A549 (cell line): ENCODE measurements at regions not wholly inside any gene's neighbourhood (a gene's known extent, or its start where the extent isn't known, plus 50 kb on each side); places are given as distances from the start of the nearest gene placed in this dataset.

Experiments used
- EHMT2 ChIP-seq: fragments of 200-600 bp; sonication (generic); IDR thresholded peaks from 2 replicates; pipeline ENCODE4 v1.6.1; 2016; ENCODE audit warnings: antibody characterized with exemption, low read depth, mild to moderate bottlenecking, moderate library complexity
- FOSL2 ChIP-seq, 2 experiments: fragments of 450-650 bp in 1 of 2; fragments of >200 bp in 1 of 2; sonication (Bioruptor Twin) in 1 of 2; formaldehyde crosslinking; IDR thresholded peaks; 2 replicates each; pipeline versions ENCODE4 v1.5.0 to v1.6.1; 2016 to 2020; ENCODE audit warnings: mild to moderate bottlenecking in 1 of 2, moderate library complexity in 1 of 2
- JUNB ChIP-seq: fragments of >200 bp; sonication (Bioruptor Twin); formaldehyde crosslinking; IDR thresholded peaks from 2 replicates; pipeline ENCODE4 v1.6.1; 2016
- POLR2A ChIP-seq: IDR thresholded peaks from 2 replicates; pipeline ENCODE4 v1.6.1; 2012; ENCODE audit warnings: mild to moderate bottlenecking, low read length
- ZFP36 ChIP-seq: fragments of 450-650 bp; IDR thresholded peaks from 2 replicates; pipeline ENCODE4 v1.6.1; 2014; ENCODE audit warnings: borderline replicate concordance; ENCODE audit not compliant: partially characterized antibody
- TF ChIP-seq, protein P1 (sequence below): fragments of >200 bp; sonication (Bioruptor Twin); formaldehyde crosslinking; IDR thresholded peaks from 3 replicates; pipeline ENCODE4 v1.5.1; 2016
- TF ChIP-seq, protein P2 (sequence below): fragments of 250-450 bp; sonication (Bioruptor Pico); IDR thresholded peaks from 2 replicates; pipeline ENCODE4 v1.5.0; 2020; ENCODE audit warnings: low read depth, mild to moderate bottlenecking, moderate library complexity
- TF ChIP-seq, protein P3 (sequence below): IDR thresholded peaks from 2 replicates; pipeline ENCODE4 v1.6.1; 2012
- TF ChIP-seq, protein P4 (sequence below): fragments of 200-600 bp; sonication (generic); IDR thresholded peaks from 2 replicates; pipeline ENCODE4 v1.6.1; 2016; ENCODE audit warnings: antibody characterized with exemption, mild to moderate bottlenecking, moderate library complexity
- TF ChIP-seq, protein P5 (sequence below): IDR thresholded peaks from 2 replicates; pipeline ENCODE4 v1.6.1; 2012

DNA sequence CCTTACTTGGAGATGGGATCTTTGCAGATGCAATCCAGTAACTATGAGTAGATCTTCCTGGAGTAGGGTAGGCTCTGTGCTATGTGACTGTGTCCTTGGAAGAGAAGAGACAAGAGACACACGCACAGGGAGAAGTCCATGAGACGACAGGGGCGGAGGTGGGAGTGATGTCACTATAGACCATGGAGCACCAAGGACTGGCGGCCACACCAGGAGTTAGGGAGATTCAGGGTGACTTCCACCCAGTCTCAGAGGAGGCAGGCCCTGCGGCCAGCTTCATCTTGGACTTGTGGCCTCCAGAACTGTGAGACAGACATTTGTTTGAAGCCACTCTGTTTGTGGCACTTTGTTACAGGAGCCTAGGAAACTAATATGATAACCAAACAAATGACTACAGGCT, 177.8 kb downstream of the INHBB start:
- TF ChIP-seq, protein P1, sequence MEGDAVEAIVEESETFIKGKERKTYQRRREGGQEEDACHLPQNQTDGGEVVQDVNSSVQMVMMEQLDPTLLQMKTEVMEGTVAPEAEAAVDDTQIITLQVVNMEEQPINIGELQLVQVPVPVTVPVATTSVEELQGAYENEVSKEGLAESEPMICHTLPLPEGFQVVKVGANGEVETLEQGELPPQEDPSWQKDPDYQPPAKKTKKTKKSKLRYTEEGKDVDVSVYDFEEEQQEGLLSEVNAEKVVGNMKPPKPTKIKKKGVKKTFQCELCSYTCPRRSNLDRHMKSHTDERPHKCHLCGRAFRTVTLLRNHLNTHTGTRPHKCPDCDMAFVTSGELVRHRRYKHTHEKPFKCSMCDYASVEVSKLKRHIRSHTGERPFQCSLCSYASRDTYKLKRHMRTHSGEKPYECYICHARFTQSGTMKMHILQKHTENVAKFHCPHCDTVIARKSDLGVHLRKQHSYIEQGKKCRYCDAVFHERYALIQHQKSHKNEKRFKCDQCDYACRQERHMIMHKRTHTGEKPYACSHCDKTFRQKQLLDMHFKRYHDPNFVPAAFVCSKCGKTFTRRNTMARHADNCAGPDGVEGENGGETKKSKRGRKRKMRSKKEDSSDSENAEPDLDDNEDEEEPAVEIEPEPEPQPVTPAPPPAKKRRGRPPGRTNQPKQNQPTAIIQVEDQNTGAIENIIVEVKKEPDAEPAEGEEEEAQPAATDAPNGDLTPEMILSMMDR, result no peak
- TF ChIP-seq POLR2A (no peak), JUNB (no peak), FOSL2 (IDR thresholded peaks at IDR 0.05) (no peak), FOSL2 (CRISPR knock-in tag; IDR thresholded peaks at IDR 0.05) (no peak), EHMT2 (no peak), ZFP36 (no peak)
- TF ChIP-seq, protein P2, sequence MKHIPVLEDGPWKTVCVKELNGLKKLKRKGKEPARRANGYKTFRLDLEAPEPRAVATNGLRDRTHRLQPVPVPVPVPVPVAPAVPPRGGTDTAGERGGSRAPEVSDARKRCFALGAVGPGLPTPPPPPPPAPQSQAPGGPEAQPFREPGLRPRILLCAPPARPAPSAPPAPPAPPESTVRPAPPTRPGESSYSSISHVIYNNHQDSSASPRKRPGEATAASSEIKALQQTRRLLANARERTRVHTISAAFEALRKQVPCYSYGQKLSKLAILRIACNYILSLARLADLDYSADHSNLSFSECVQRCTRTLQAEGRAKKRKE (CRISPR knock-in tag), result no peak
- TF ChIP-seq, protein P3, sequence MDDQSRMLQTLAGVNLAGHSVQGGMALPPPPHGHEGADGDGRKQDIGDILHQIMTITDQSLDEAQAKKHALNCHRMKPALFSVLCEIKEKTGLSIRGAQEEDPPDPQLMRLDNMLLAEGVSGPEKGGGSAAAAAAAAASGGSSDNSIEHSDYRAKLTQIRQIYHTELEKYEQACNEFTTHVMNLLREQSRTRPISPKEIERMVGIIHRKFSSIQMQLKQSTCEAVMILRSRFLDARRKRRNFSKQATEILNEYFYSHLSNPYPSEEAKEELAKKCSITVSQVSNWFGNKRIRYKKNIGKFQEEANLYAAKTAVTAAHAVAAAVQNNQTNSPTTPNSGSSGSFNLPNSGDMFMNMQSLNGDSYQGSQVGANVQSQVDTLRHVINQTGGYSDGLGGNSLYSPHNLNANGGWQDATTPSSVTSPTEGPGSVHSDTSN, result no peak
- TF ChIP-seq, protein P4, sequence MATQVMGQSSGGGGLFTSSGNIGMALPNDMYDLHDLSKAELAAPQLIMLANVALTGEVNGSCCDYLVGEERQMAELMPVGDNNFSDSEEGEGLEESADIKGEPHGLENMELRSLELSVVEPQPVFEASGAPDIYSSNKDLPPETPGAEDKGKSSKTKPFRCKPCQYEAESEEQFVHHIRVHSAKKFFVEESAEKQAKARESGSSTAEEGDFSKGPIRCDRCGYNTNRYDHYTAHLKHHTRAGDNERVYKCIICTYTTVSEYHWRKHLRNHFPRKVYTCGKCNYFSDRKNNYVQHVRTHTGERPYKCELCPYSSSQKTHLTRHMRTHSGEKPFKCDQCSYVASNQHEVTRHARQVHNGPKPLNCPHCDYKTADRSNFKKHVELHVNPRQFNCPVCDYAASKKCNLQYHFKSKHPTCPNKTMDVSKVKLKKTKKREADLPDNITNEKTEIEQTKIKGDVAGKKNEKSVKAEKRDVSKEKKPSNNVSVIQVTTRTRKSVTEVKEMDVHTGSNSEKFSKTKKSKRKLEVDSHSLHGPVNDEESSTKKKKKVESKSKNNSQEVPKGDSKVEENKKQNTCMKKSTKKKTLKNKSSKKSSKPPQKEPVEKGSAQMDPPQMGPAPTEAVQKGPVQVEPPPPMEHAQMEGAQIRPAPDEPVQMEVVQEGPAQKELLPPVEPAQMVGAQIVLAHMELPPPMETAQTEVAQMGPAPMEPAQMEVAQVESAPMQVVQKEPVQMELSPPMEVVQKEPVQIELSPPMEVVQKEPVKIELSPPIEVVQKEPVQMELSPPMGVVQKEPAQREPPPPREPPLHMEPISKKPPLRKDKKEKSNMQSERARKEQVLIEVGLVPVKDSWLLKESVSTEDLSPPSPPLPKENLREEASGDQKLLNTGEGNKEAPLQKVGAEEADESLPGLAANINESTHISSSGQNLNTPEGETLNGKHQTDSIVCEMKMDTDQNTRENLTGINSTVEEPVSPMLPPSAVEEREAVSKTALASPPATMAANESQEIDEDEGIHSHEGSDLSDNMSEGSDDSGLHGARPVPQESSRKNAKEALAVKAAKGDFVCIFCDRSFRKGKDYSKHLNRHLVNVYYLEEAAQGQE, result no peak
- TF ChIP-seq, protein P5, sequence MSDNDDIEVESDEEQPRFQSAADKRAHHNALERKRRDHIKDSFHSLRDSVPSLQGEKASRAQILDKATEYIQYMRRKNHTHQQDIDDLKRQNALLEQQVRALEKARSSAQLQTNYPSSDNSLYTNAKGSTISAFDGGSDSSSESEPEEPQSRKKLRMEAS, result no peak
